WTC11 (cell line): ENCODE measurements at regions not wholly inside any gene's neighbourhood (a gene's known extent, or its start where the extent isn't known, plus 50 kb on each side); places are given as distances from the start of the nearest gene placed in this dataset.

ENCODE experiments used
- ATAC-seq: fragments of 200-7000 bp; cut with Tn5 transposase; 2 replicates; pipeline ENCODE4 v1.10.0; 2021; ENCODE audit warnings: mild to moderate bottlenecking, moderate library complexity
- CTCF ChIA-PET: fragments of 300-600 bp; sonication (Branson Sonifier 250); formaldehyde crosslinking; loops from one replicate; lab custom pipeline; 2021; ENCODE audit warnings: antibody characterized with exemption; lab: Charles Lee
- POLR2A ChIA-PET: fragments of 350-600 bp; sonication (Branson Sonifier 250); formaldehyde crosslinking; loops from one replicate; lab custom pipeline; 2021; ENCODE audit warnings: antibody characterized with exemption; lab: Charles Lee
- DNase-seq: peaks from one replicate; pipeline ENCODE4 v3.0.0; 2021; ENCODE audit warnings: low spot score
- H3K27ac Mint-ChIP-seq: 2 replicates; pipeline ENCODE4 v1.8.0; 2021; ENCODE audit warnings: mixed read lengths
- H3K27me3 Mint-ChIP-seq: 2 replicates; pipeline ENCODE4 v1.8.0; 2021; ENCODE audit warnings: low read depth, mild to moderate bottlenecking, moderate library complexity, mixed read lengths
- H3K36me3 Mint-ChIP-seq: 2 replicates; pipeline ENCODE4 v1.8.0; 2021; ENCODE audit warnings: mixed read lengths
- H3K4me1 Mint-ChIP-seq: 2 replicates; pipeline ENCODE4 v1.8.0; 2022; ENCODE audit warnings: mixed read lengths
- H3K4me3 Mint-ChIP-seq: 2 replicates; pipeline ENCODE4 v1.8.0; 2021; ENCODE audit warnings: mild to moderate bottlenecking, moderate library complexity, mixed read lengths
- H3K9me3 Mint-ChIP-seq: 2 replicates; pipeline ENCODE4 v1.8.0; 2021; ENCODE audit warnings: mixed read lengths
- AR ChIP-seq: fragments of 250-450 bp; sonication (Bioruptor Pico); IDR thresholded peaks from 2 replicates; pipeline ENCODE4 v1.9.0; 2021; ENCODE audit warnings: mild to moderate bottlenecking
- ARID4B ChIP-seq: sonication (generic); formaldehyde crosslinking; IDR thresholded peaks from 2 replicates; pipeline ENCODE4 v1.8.0; 2023; ENCODE audit warnings: missing genetic modification reagents, mild to moderate bottlenecking, borderline replicate concordance
- ATF6 ChIP-seq: sonication (generic); formaldehyde crosslinking; IDR thresholded peaks from 2 replicates; pipeline ENCODE4 v1.8.1; 2023; ENCODE audit warnings: mild to moderate bottlenecking, missing genetic modification reagents
- CBFB ChIP-seq: sonication (generic); formaldehyde crosslinking; IDR thresholded peaks from 2 replicates; pipeline ENCODE4 v1.8.1; 2022; ENCODE audit warnings: mild to moderate bottlenecking, low read depth, missing genetic modification reagents
- ERG ChIP-seq: fragments of 250-450 bp; sonication (Bioruptor Pico); IDR thresholded peaks from 2 replicates; pipeline ENCODE4 v1.8.0; 2021; ENCODE audit warnings: mild to moderate bottlenecking
- FOXP4 ChIP-seq: sonication (generic); formaldehyde crosslinking; IDR thresholded peaks from 2 replicates; pipeline ENCODE4 v1.8.0; 2022; ENCODE audit warnings: mild to moderate bottlenecking, missing genetic modification reagents
- IRF2 ChIP-seq: sonication (generic); formaldehyde crosslinking; IDR thresholded peaks from 2 replicates; pipeline ENCODE4 v1.8.0; 2022; ENCODE audit warnings: low read depth, missing genetic modification reagents, borderline replicate concordance
- MLX ChIP-seq: sonication (generic); formaldehyde crosslinking; IDR thresholded peaks from 2 replicates; pipeline ENCODE4 v1.8.1; 2023; ENCODE audit warnings: mild to moderate bottlenecking, missing genetic modification reagents, moderate library complexity
- OVOL2 ChIP-seq: fragments of 250-450 bp; sonication (Bioruptor Pico); IDR thresholded peaks from 2 replicates; pipeline ENCODE4 v1.9.0; 2021; ENCODE audit warnings: mild to moderate bottlenecking, borderline replicate concordance
- STAT6 ChIP-seq: sonication (generic); formaldehyde crosslinking; conservative IDR thresholded peaks from 2 replicates; pipeline ENCODE4 v1.8.1; 2023; ENCODE audit warnings: mild to moderate bottlenecking, low read depth, missing genetic modification reagents, moderate library complexity
- TCF7 ChIP-seq: sonication (generic); formaldehyde crosslinking; IDR thresholded peaks from 2 replicates; pipeline ENCODE4 v1.8.0; 2022; ENCODE audit warnings: mild to moderate bottlenecking, low read depth, missing genetic modification reagents, moderate library complexity
- TEAD4 ChIP-seq: sonication (generic); formaldehyde crosslinking; IDR thresholded peaks from 2 replicates; pipeline ENCODE4 v1.8.0; 2022; ENCODE audit warnings: mild to moderate bottlenecking, missing genetic modification reagents
- TP53 ChIP-seq: sonication (generic); formaldehyde crosslinking; IDR thresholded peaks from 2 replicates; pipeline ENCODE4 v1.8.1; 2023; ENCODE audit warnings: mild to moderate bottlenecking, missing genetic modification reagents
- ZNF317 ChIP-seq: sonication (generic); formaldehyde crosslinking; IDR thresholded peaks from 2 replicates; pipeline ENCODE4 v1.8.1; 2023; ENCODE audit warnings: low read depth, mild to moderate bottlenecking, moderate library complexity, missing genetic modification reagents, borderline replicate concordance
- ZNF416 ChIP-seq: fragments of 250-450 bp; sonication (Bioruptor Pico); IDR thresholded peaks from 2 replicates; pipeline ENCODE4 v1.9.0; 2021; ENCODE audit warnings: mild to moderate bottlenecking, inconsistent platforms
- ZNF512 ChIP-seq: sonication (generic); formaldehyde crosslinking; IDR thresholded peaks from 2 replicates; pipeline ENCODE4 v1.8.1; 2022; ENCODE audit warnings: missing genetic modification reagents, borderline replicate concordance

- no peaks in the 10 kb centered on the region for H3K36me3 Mint-ChIP-seq
- H3K4me3 Mint-ChIP-seq, result no peak overlapping the region
- H3K27ac Mint-ChIP-seq, result no peak overlapping the region
- ChIA-PET CTCF (no interaction called here), POLR2A (no interaction called here)
- no peaks in the 10 kb centered on the region for H3K27me3 Mint-ChIP-seq
- H3K4me1 Mint-ChIP-seq, result peaks cover 12% of the 10 kb centered on the region
- DNase-seq (no peak), ATAC-seq (no peak)
- H3K9me3 Mint-ChIP-seq, result peaks cover 4% of the 10 kb centered on the region; the same call in 1 of the 2 replicates
- TF ChIP-seq ARID4B (CRISPR knock-in tag) (no peak), ATF6 (CRISPR knock-in tag) (no peak), MLX (CRISPR knock-in tag) (no peak), ZNF317 (no peak), FOXP4 (no peak), CBFB (CRISPR knock-in tag) (no peak), TCF7 (no peak), IRF2 (CRISPR knock-in tag) (no peak), ERG (CRISPR knock-in tag) (no peak), OVOL2 (CRISPR knock-in tag) (no peak), AR (no peak), ZNF512 (CRISPR knock-in tag) (no peak), TP53 (CRISPR knock-in tag) (no peak), ZNF416 (CRISPR knock-in tag) (no peak), TEAD4 (CRISPR knock-in tag) (no peak), STAT6 (CRISPR knock-in tag) (no peak)
These were observed 224.7 kb downstream of the CHRM2 start for GRCh38 chr7:137093198-137093597.
